ENCODE measurements at regions not wholly inside any gene's neighbourhood (a gene's known extent, or its start where the extent isn't known, plus 50 kb on each side); places are given as distances from the start of the nearest gene placed in this dataset.
"Not testable (repeated sequence)": the region's sequence is repeated elsewhere in the genome, so short reads cannot be mapped to it uniquely, and the experiment has no call there.

DNA sequence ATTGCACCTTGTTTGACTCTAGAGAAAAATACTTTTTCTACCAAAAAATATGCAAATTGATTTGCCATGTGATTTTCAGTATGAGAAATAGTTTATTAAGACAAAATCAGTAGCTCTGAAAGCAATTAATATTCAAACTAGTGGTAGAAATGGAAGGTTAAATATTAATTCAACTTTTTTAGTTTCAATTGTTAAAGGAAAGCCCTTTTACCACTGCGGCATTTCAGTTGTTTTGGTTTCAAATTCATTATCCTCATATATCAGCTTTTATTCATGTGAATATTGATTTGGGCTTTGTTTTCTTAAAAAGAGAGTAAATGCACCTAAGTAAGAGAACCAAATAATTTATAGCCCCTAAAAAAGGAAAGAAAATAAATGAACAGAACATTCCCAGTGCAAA lies 660.6 kb upstream of the CHD1 start:
- Histone ChIP-seq H4K20me1 (ENCODE audit: insufficient read depth, low read length) (no peaks in the 10 kb centered on the region), H3K4me1 (ENCODE audit: insufficient read depth, low read length, poor library complexity, severe bottlenecking) (no peaks in the 10 kb centered on the region), H2AFZ (ENCODE audit: low read length) (no peak overlapping the region), H3K36me3 (ENCODE audit: insufficient read depth, low read length) (no peaks in the 10 kb centered on the region), H3K4me3 (ENCODE audit: low read depth, low read length, poor library complexity, severe bottlenecking) (no peak overlapping the region), H3K9me3 (ENCODE audit: low read length) (no peaks in the 10 kb centered on the region), H3K9me2 (ENCODE audit: insufficient read depth, low read length) (no peaks in the 10 kb centered on the region), H3K4me2 (ENCODE audit: low read length) (no peak overlapping the region), H3K79me2 (ENCODE audit: insufficient read depth, low read depth, low read length) (no peaks in the 10 kb centered on the region), H3K27ac (ENCODE audit: low read depth, low read length, poor library complexity, severe bottlenecking) (no peak overlapping the region)
- CTCF ChIA-PET (ENCODE audit: unreplicated experiment): no interaction called here
- DNase-seq (ENCODE audit: low spot score): no peak
- POLR2A ChIA-PET: no interaction called here
- BruUV-seq (replicated peaks): no TSS peak
- intact Hi-C loops (cut with micrococcal nuclease; ENCODE audit: unreplicated experiment): no loop called here
- TF ChIP-seq, protein P1, sequence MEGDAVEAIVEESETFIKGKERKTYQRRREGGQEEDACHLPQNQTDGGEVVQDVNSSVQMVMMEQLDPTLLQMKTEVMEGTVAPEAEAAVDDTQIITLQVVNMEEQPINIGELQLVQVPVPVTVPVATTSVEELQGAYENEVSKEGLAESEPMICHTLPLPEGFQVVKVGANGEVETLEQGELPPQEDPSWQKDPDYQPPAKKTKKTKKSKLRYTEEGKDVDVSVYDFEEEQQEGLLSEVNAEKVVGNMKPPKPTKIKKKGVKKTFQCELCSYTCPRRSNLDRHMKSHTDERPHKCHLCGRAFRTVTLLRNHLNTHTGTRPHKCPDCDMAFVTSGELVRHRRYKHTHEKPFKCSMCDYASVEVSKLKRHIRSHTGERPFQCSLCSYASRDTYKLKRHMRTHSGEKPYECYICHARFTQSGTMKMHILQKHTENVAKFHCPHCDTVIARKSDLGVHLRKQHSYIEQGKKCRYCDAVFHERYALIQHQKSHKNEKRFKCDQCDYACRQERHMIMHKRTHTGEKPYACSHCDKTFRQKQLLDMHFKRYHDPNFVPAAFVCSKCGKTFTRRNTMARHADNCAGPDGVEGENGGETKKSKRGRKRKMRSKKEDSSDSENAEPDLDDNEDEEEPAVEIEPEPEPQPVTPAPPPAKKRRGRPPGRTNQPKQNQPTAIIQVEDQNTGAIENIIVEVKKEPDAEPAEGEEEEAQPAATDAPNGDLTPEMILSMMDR (conservative IDR thresholded peaks at IDR 0.05; ENCODE audit: low read length): no peak
- TF ChIP-seq EZH2phosphoT487 (IDR thresholded peaks at IDR 0.05; ENCODE audit: borderline replicate concordance, low read depth, low read length): no peak

DNA sequence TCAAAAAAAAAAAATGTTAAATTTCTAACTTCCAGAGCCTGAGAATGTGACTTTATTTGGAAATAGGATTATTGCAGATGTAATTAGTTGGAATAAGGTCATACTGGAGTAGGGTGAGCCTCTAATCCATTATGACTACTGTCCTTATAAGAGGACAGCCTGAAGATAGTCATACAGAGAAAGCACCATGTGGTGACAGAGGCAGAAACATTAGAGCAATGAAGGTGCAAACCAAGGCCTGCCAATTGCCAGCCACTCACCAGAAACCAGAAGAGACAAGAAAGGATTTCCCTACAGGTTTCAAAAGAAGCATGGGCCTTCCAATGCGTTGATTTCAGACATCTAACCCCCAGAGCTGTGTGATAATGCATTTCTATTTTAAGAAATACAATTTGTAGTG lies 659.2 kb upstream of the CHD1 start:
- Histone ChIP-seq H3K27ac (ENCODE audit: low read depth, low read length, poor library complexity, severe bottlenecking) (no peak overlapping the region), H3K9me3 (ENCODE audit: low read length) (no peaks in the 10 kb centered on the region), H3K9me2 (ENCODE audit: insufficient read depth, low read length) (no peaks in the 10 kb centered on the region), H3K4me2 (ENCODE audit: low read length) (no peak overlapping the region), H3K36me3 (ENCODE audit: insufficient read depth, low read length) (no peaks in the 10 kb centered on the region), H2AFZ (ENCODE audit: low read length) (no peak overlapping the region), H3K4me1 (ENCODE audit: insufficient read depth, low read length, poor library complexity, severe bottlenecking) (no peaks in the 10 kb centered on the region), H3K79me2 (ENCODE audit: insufficient read depth, low read depth, low read length) (no peaks in the 10 kb centered on the region), H4K20me1 (ENCODE audit: insufficient read depth, low read length) (no peaks in the 10 kb centered on the region), H3K4me3 (ENCODE audit: low read depth, low read length, poor library complexity, severe bottlenecking) (no peak overlapping the region)
- POLR2A ChIA-PET: no interaction called here
- intact Hi-C loops (cut with micrococcal nuclease; ENCODE audit: unreplicated experiment): no loop called here
- CTCF ChIA-PET (ENCODE audit: unreplicated experiment): no interaction called here
- no TSS peak for BruUV-seq (replicated peaks)
- no peak for DNase-seq (ENCODE audit: low spot score)
- no peak for TF ChIP-seq EZH2phosphoT487 (IDR thresholded peaks at IDR 0.05; ENCODE audit: borderline replicate concordance, low read depth, low read length)
- TF ChIP-seq, protein P1 (conservative IDR thresholded peaks at IDR 0.05; ENCODE audit: low read length): no peak

DNA sequence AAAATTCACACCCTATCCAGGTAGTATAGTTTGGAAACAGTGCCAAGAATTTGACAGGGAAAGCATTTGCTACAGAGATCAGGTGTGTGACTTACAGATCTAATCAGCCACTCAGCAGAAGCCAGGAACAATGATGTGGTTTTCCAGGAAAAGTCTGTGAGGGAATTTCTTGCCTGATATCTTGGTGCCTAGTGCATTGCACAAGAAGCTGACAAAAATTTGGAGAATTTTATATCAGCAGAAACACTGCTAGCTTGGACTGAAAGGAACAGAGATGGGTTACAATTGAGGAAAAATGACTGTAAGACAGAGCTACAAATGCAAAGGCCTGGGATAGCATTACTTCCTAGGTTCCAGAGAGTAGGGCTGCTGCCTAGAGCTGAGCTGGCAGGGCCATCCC lies 658.1 kb upstream of the CHD1 start:
- no peaks in the 10 kb centered on the region for H3K9me3 ChIP-seq (ENCODE audit: low read length)
- TF ChIP-seq, protein P1 (conservative IDR thresholded peaks at IDR 0.05; ENCODE audit: low read length): no peak
- no peak for TF ChIP-seq EZH2phosphoT487 (IDR thresholded peaks at IDR 0.05; ENCODE audit: borderline replicate concordance, low read depth, low read length)
- intact Hi-C loops (cut with micrococcal nuclease; ENCODE audit: unreplicated experiment): no loop called here
- H3K79me2 ChIP-seq (ENCODE audit: insufficient read depth, low read depth, low read length): no peaks in the 10 kb centered on the region
- ChIA-PET POLR2A (no interaction called here), CTCF (ENCODE audit: unreplicated experiment) (no interaction called here)
- no peak for DNase-seq (ENCODE audit: low spot score)
- no peaks in the 10 kb centered on the region for H3K4me1 ChIP-seq (ENCODE audit: insufficient read depth, low read length, poor library complexity, severe bottlenecking)
- H3K4me2 ChIP-seq (ENCODE audit: low read length): no peak overlapping the region
- H3K27ac ChIP-seq (ENCODE audit: low read depth, low read length, poor library complexity, severe bottlenecking): no peak overlapping the region
- no peak overlapping the region for H2AFZ ChIP-seq (ENCODE audit: low read length)
- H3K9me2 ChIP-seq (ENCODE audit: insufficient read depth, low read length): no peaks in the 10 kb centered on the region
- no peaks in the 10 kb centered on the region for H3K36me3 ChIP-seq (ENCODE audit: insufficient read depth, low read length)
- H3K4me3 ChIP-seq (ENCODE audit: low read depth, low read length, poor library complexity, severe bottlenecking): no peak overlapping the region
- BruUV-seq (replicated peaks): no TSS peak
- H4K20me1 ChIP-seq (ENCODE audit: insufficient read depth, low read length): no peaks in the 10 kb centered on the region

DNA sequence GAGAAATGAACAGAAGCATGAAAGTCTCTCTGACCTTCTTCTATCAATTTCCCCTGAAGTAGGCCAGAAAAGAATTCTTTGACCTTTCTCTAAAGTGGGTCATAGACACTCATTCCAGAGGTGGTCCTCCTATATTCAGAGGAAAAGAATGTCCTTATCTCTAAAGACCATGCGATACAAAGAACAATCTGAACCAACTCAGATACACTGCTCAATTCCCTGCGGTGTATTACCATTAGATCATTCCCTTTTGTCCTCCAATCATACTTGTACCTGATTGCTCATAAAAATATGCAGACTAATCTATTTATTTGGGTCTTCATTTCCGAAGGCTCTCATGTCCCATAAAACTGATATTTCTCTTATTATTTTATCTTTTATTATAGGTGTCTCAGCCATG lies 652.4 kb upstream of the CHD1 start:
- H3K4me2 ChIP-seq (ENCODE audit: low read length); H3K9me3 ChIP-seq (ENCODE audit: low read length); CTCF ChIA-PET (ENCODE audit: unreplicated experiment); BruUV-seq (replicated peaks); H3K4me1 ChIP-seq (ENCODE audit: insufficient read depth, low read length, poor library complexity, severe bottlenecking); H3K27ac ChIP-seq (ENCODE audit: low read depth, low read length, poor library complexity, severe bottlenecking); H3K36me3 ChIP-seq (ENCODE audit: insufficient read depth, low read length); H2AFZ ChIP-seq (ENCODE audit: low read length); H4K20me1 ChIP-seq (ENCODE audit: insufficient read depth, low read length); POLR2A ChIA-PET; H3K79me2 ChIP-seq (ENCODE audit: insufficient read depth, low read depth, low read length); H3K9me2 ChIP-seq (ENCODE audit: insufficient read depth, low read length); intact Hi-C loops (cut with micrococcal nuclease; ENCODE audit: unreplicated experiment); DNase-seq (ENCODE audit: low spot score); H3K4me3 ChIP-seq (ENCODE audit: low read depth, low read length, poor library complexity, severe bottlenecking): not testable (repeated sequence)
